Neuronal stem cell (in vitro differentiated cells): ENCODE measurements at regions not wholly inside any gene's neighbourhood (a gene's known extent, or its start where the extent isn't known, plus 50 kb on each side); places are given as distances from the start of the nearest gene placed in this dataset.
"Not testable (repeated sequence)": the region's sequence is repeated elsewhere in the genome, so short reads cannot be mapped to it uniquely, and the experiment has no call there.

ENCODE experiments used
- DNase-seq: peaks from one replicate; pipeline ENCODE4 v3.0.0-alpha.2; 2013; ENCODE audit warnings: low spot score
- H2AFZ ChIP-seq: one replicate; pipeline ENCODE4 v1.6.1; 2013; ENCODE audit warnings: mild to moderate bottlenecking, low read length, inconsistent platforms
- H2AK5ac ChIP-seq: 2 replicates; pipeline ENCODE4 v1.6.1; 2013; ENCODE audit warnings: low read depth, mild to moderate bottlenecking, inconsistent platforms, low read length, moderate library complexity, mixed read lengths
- H2BK120ac ChIP-seq: 2 replicates; pipeline ENCODE4 v1.6.1; 2013; ENCODE audit warnings: low read depth, mild to moderate bottlenecking, inconsistent platforms, low read length, moderate library complexity, mixed read lengths
- H2BK12ac ChIP-seq: one replicate; pipeline ENCODE4 v1.6.1; 2013; ENCODE audit warnings: low read length, inconsistent platforms
- H2BK15ac ChIP-seq: 2 replicates; pipeline ENCODE4 v1.6.1; 2013; ENCODE audit warnings: mild to moderate bottlenecking, low read length, inconsistent platforms, mixed read lengths
- H2BK5ac ChIP-seq: one replicate; pipeline ENCODE4 v1.6.1; 2013; ENCODE audit warnings: inconsistent platforms, mild to moderate bottlenecking, low read length, moderate library complexity
- H3K14ac ChIP-seq: one replicate; pipeline ENCODE4 v1.6.1; 2013; ENCODE audit warnings: low read length, inconsistent platforms
- H3K18ac ChIP-seq: 2 replicates; pipeline ENCODE4 v1.6.1; 2013; ENCODE audit warnings: low read length, inconsistent platforms
- H3K23ac ChIP-seq: 2 replicates; pipeline ENCODE4 v1.6.1; 2013; ENCODE audit warnings: low read depth, mild to moderate bottlenecking, mixed read lengths, low read length, inconsistent platforms; ENCODE audit not compliant: poor library complexity
- H3K27ac ChIP-seq: replicated peaks from 3 replicates; pipeline ENCODE4 v1.5.1; 2013; ENCODE audit warnings: low read length, inconsistent platforms
- H3K27me3 ChIP-seq, 3 experiments: 2 replicates each; pipeline ENCODE4 v1.6.1; 2013; ENCODE audit warnings: low read length in 3 of 3, mild to moderate bottlenecking in 2 of 3, inconsistent platforms in 1 of 3, low read depth in 1 of 3, mixed read lengths in 1 of 3, moderate library complexity in 1 of 3; ENCODE audit not compliant: control insufficient read depth in 3 of 3, insufficient read depth in 3 of 3
- H3K36me3 ChIP-seq, 2 donors: replicated peaks in 1 of 2; 2 replicates each; pipeline ENCODE4 v1.6.1; 2013; ENCODE audit warnings: low read length in 2 of 2; ENCODE audit not compliant: control insufficient read depth in 2 of 2, insufficient read depth in 2 of 2
- H3K4ac ChIP-seq: 2 replicates; pipeline ENCODE4 v1.6.1; 2013; ENCODE audit warnings: inconsistent platforms, mild to moderate bottlenecking, low read length, moderate library complexity
- H3K4me1 ChIP-seq, 2 donors: 1 replicate in 1 of 2; 2 replicates in 1 of 2; pipeline ENCODE4 v1.6.1; 2013; ENCODE audit warnings: low read length in 2 of 2, low read depth in 1 of 2; ENCODE audit not compliant: control insufficient read depth in 2 of 2, insufficient read depth in 1 of 2
- H3K4me2 ChIP-seq: one replicate; pipeline ENCODE4 v1.6.1; 2013; ENCODE audit warnings: mild to moderate bottlenecking, low read length, inconsistent platforms; ENCODE audit not compliant: insufficient read depth, poor library complexity, severe bottlenecking
- H3K4me3 ChIP-seq, 2 donors: 2 replicates each; pipeline ENCODE4 v1.5.1; 2013; ENCODE audit warnings: low read length in 2 of 2, mild to moderate bottlenecking in 2 of 2, inconsistent platforms in 1 of 2, moderate library complexity in 1 of 2
- H3K79me1 ChIP-seq: one replicate; pipeline ENCODE4 v1.6.1; 2013; ENCODE audit warnings: low read depth, mild to moderate bottlenecking, inconsistent platforms, low read length, moderate library complexity
- H3K9ac ChIP-seq: one replicate; pipeline ENCODE4 v1.6.1; 2013; ENCODE audit warnings: mild to moderate bottlenecking, low read depth, low read length, inconsistent platforms; ENCODE audit not compliant: poor library complexity
- H3K9me3 ChIP-seq, 2 donors: replicated peaks in 1 of 2; 2 replicates each; pipeline versions ENCODE3 to v1.6.1; 2013; ENCODE audit warnings: low read length in 2 of 2, mild to moderate bottlenecking in 2 of 2, inconsistent platforms in 1 of 2, low read depth in 1 of 2, mixed read lengths in 1 of 2, moderate library complexity in 1 of 2; ENCODE audit not compliant: control insufficient read depth in 2 of 2, insufficient read depth in 1 of 2
- H4K8ac ChIP-seq: one replicate; pipeline ENCODE4 v1.6.1; 2013; ENCODE audit warnings: low read depth, mild to moderate bottlenecking, inconsistent platforms, low read length, moderate library complexity
- H4K91ac ChIP-seq: one replicate; pipeline ENCODE4 v1.6.1; 2013; ENCODE audit warnings: low read length, low read depth, mild to moderate bottlenecking, inconsistent platforms; ENCODE audit not compliant: poor library complexity
- WGBS, 2 donors: extraction: QIAGEN DNeasy Blood & Tissue Kit; methylation state at CpG; one replicate each; pipeline ENCODE4 v1.1.7; 2013; ENCODE audit warnings: missing lambda C conversion rate in 2 of 2, mixed read lengths in 1 of 2; ENCODE audit not compliant: insufficient read length in 2 of 2, insufficient replicate concordance in 1 of 2; ENCODE audit errors: extremely low coverage in 2 of 2; 5-methylcytosine and 5-hydroxymethylcytosine counted together

GRCh38 chrX:9396930-9397329, 67.9 kb upstream of the TBL1X start:
- no peak overlapping the region for H3K4me3 ChIP-seq
- H3K14ac ChIP-seq = no peak overlapping the region
- no peak overlapping the region for H2BK15ac ChIP-seq
- H4K8ac ChIP-seq = no peak overlapping the region
- no peak overlapping the region for H2AK5ac ChIP-seq
- H3K9ac ChIP-seq = no peak overlapping the region
- DNase-seq = peak; percentile 4
- H3K27ac ChIP-seq = peak overlapping the region; percentile 71
- peak overlapping the region; percentile 65 for H2AFZ ChIP-seq
- no peak overlapping the region for H2BK12ac ChIP-seq
- H3K27me3 ChIP-seq = no peaks in the 10 kb centered on the region
- H3K9me3 ChIP-seq = no peaks in the 10 kb centered on the region
- H3K23ac ChIP-seq = no peak overlapping the region
- no peaks in the 10 kb centered on the region for H3K36me3 ChIP-seq
- no peak overlapping the region for H4K91ac ChIP-seq
- no peak overlapping the region for H2BK120ac ChIP-seq
- H3K4me1 ChIP-seq = peaks cover 0 to 1% of the 10 kb centered on the region in 2 donors
- H3K18ac ChIP-seq = no peak overlapping the region
- H3K4me2 ChIP-seq = no peak overlapping the region
- no peak overlapping the region for H3K4ac ChIP-seq
- H3K79me1 ChIP-seq = no peaks in the 10 kb centered on the region
- H2BK5ac ChIP-seq = no peak overlapping the region
- no CpG with 5 or more reads among the region's 4 CpGs for WGBS, 2 donors

GRCh38 chrX:9401051-9401450, 63.8 kb upstream of the TBL1X start:
- Histone ChIP-seq H3K9me3 (peaks cover 0 to 1% of the 10 kb centered on the region in 2 donors), H3K27ac (no peak overlapping the region), H3K27me3 (no peaks in the 10 kb centered on the region), H3K36me3 (no peaks in the 10 kb centered on the region), H2BK120ac (no peak overlapping the region), H2BK15ac (no peak overlapping the region), H2BK12ac (no peak overlapping the region), H4K8ac (no peak overlapping the region), H3K23ac (no peak overlapping the region), H3K4me3 (no peak overlapping the region), H2AK5ac (no peak overlapping the region), H3K4me1 (peaks cover 0 to 1% of the 10 kb centered on the region in 2 donors), H3K4ac (no peak overlapping the region), H3K79me1 (no peaks in the 10 kb centered on the region), H4K91ac (no peak overlapping the region), H3K18ac (no peak overlapping the region), H3K9ac (no peak overlapping the region), H3K4me2 (no peak overlapping the region), H3K14ac (no peak overlapping the region), H2BK5ac (no peak overlapping the region), H2AFZ (no peak overlapping the region)
- WGBS, 2 donors = no CpG with 5 or more reads among the region's 6 CpGs
- no peak for DNase-seq

- Histone ChIP-seq H3K4me2 (no peak overlapping the region), H3K14ac (no peak overlapping the region), H3K27ac (no peak overlapping the region), H3K18ac (no peak overlapping the region), H2BK120ac (no peak overlapping the region), H2BK5ac (no peak overlapping the region), H3K9ac (no peak overlapping the region), H3K79me1 (no peaks in the 10 kb centered on the region), H4K91ac (no peak overlapping the region), H3K23ac (no peak overlapping the region), H3K27me3 (no peaks in the 10 kb centered on the region), H3K36me3 (no peaks in the 10 kb centered on the region), H4K8ac (no peak overlapping the region), H3K9me3 (peaks cover 0 to 1% of the 10 kb centered on the region in 2 donors), H2BK15ac (no peak overlapping the region), H2BK12ac (no peak overlapping the region), H2AFZ (no peak overlapping the region), H3K4me1 (no peaks in the 10 kb centered on the region), H3K4ac (no peak overlapping the region), H2AK5ac (no peak overlapping the region), H3K4me3 (no peak overlapping the region)
- DNase-seq = no peak
- WGBS, 2 donors = no CpG with 5 or more reads among the region's 4 CpGs
These were observed 61.5 kb upstream of the TBL1X start for GRCh38 chrX:9403374-9403773.

- not testable (repeated sequence) for H2BK120ac ChIP-seq, H3K4me2 ChIP-seq, H3K79me1 ChIP-seq, H2BK12ac ChIP-seq, H3K4ac ChIP-seq, H2AFZ ChIP-seq, H3K9ac ChIP-seq, H3K14ac ChIP-seq, H3K23ac ChIP-seq, H2BK15ac ChIP-seq, H4K8ac ChIP-seq, H3K4me3 ChIP-seq, H3K9me3 ChIP-seq, H3K18ac ChIP-seq, H3K4me1 ChIP-seq, H3K36me3 ChIP-seq, H3K27ac ChIP-seq, H2AK5ac ChIP-seq, H2BK5ac ChIP-seq, H3K27me3 ChIP-seq, H4K91ac ChIP-seq
- WGBS, 2 donors = no CpG with 5 or more reads among the region's 9 CpGs
- DNase-seq = peak; percentile 4
These were observed 59.2 kb upstream of the TBL1X start for GRCh38 chrX:9405635-9406034.
